Ishikawa (cell line): ENCODE measurements at regions not wholly inside any gene's neighbourhood (a gene's known extent, or its start where the extent isn't known, plus 50 kb on each side); places are given as distances from the start of the nearest gene placed in this dataset.

Experiments
- CEBPB ChIP-seq: IDR thresholded peaks from 2 replicates; pipeline ENCODE4 v1.6.1; 2012
- CREB1 ChIP-seq: IDR thresholded peaks from 2 replicates; pipeline ENCODE4 v1.6.1; 2012; ENCODE audit warnings: low read depth
- EGR1 ChIP-seq: IDR thresholded peaks from 2 replicates; pipeline ENCODE4 v1.6.1; 2012
- EP300 ChIP-seq: IDR thresholded peaks from 2 replicates; pipeline ENCODE4 v1.6.1; 2012; ENCODE audit warnings: borderline replicate concordance
- FOXM1 ChIP-seq: IDR thresholded peaks from 2 replicates; pipeline ENCODE4 v1.6.1; 2012; ENCODE audit warnings: low read depth, borderline replicate concordance
- NFIC ChIP-seq: IDR thresholded peaks from 2 replicates; pipeline ENCODE4 v1.6.1; 2012
- RAD21 ChIP-seq: IDR thresholded peaks from 2 replicates; pipeline ENCODE4 v1.6.1; 2012; ENCODE audit warnings: low read depth
- TAF1 ChIP-seq: IDR thresholded peaks from 2 replicates; pipeline ENCODE4 v1.6.1; 2012; ENCODE audit warnings: low read depth, mild to moderate bottlenecking
- TCF12 ChIP-seq: IDR thresholded peaks from 2 replicates; pipeline ENCODE4 v1.6.1; 2012; ENCODE audit warnings: low read depth
- TEAD4 ChIP-seq: IDR thresholded peaks from 2 replicates; pipeline ENCODE4 v1.6.1; 2012
- YY1 ChIP-seq: IDR thresholded peaks from 2 replicates; pipeline ENCODE4 v1.6.1; 2012; ENCODE audit warnings: low read depth
- ZBTB7A ChIP-seq: IDR thresholded peaks from 2 replicates; pipeline ENCODE4 v1.6.1; 2012; ENCODE audit warnings: low read depth
- TF ChIP-seq, protein P1 (sequence below): IDR thresholded peaks from 2 replicates; pipeline ENCODE4 v1.6.1; 2012
- TF ChIP-seq, protein P2 (sequence below): IDR thresholded peaks from 2 replicates; pipeline ENCODE4 v1.6.1; 2012; ENCODE audit warnings: low read depth, mild to moderate bottlenecking
- TF ChIP-seq, protein P3 (sequence below): IDR thresholded peaks from 2 replicates; pipeline ENCODE4 v1.6.1; 2012

DNA sequence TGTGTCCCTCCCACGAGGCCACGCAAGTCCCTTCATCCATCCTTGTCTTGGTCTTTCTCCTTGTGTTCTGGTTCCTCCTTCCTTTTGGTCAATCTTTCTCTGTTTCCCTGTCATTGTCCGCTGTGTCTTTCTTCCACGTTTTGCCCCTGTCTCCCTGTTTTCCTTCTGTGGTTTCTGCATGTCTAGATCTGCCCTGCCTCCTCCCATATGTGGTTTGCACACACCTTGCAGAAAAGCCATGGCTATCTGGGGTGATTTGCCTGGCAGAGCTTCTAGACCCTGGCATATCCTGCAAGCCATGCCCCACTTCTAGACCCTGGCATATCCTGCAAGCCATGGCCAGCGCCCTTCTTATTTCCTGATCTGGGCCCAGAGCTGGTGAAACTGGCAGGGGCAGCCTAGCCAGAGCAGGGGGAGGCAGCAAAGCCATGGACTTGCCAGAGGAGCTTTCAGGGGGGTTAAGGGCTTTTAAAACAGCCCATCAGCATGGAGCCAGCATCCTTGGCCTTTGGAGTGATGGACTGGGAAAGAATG is 131.6 kb upstream of the NECTIN1 start:
- TF ChIP-seq CREB1 (no peak), YY1 (no peak), ZBTB7A (no peak)

DNA sequence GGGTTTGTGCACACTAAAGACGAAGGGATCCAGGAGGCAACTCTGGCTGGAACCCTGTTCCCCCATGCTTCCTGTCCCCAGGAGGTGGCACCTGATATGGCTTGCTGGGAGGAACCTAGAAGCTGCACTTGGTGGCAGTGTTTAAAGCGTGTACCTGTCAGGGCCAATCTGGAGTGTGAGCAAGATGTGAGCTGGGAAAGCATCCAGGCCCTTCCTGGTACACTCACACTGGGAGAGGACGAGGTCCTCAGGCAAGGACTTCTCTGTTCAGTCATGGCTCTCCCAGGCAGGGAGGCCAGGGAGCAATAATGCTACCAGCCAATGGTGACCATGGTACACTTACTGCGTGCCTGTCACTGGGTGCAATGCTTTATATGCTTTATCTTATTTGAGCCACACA is 130.7 kb upstream of the NECTIN1 start:
- no peak for TF ChIP-seq TAF1
- no peak for TF ChIP-seq ZBTB7A
- TF ChIP-seq YY1 = no peak
- TF ChIP-seq, protein P1, sequence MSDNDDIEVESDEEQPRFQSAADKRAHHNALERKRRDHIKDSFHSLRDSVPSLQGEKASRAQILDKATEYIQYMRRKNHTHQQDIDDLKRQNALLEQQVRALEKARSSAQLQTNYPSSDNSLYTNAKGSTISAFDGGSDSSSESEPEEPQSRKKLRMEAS = no peak
- TF ChIP-seq EGR1 = no peak
- no peak for TF ChIP-seq TCF12
- TF ChIP-seq NFIC = no peak
- TF ChIP-seq CEBPB = no peak
- no peak for TF ChIP-seq FOXM1
- TF ChIP-seq CREB1 = no peak

DNA sequence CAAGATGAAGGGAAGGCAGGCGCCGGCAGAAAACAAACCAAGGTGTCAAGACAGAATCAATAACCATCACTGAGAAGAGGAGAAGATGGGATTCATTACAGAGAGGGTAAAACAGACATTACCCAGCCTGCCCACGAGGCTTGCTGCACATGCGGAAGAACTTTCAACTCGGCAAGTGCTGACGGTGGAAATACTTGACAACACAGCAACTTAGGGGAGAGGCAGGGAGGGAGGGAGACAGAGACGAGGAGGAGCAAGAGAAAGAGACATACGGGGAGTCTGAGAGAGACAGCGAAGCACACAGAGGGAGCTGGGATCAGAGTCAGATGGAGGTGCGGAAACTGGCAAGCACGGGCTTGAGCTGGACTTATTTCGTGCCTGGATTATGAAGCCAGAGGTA is 129.3 kb upstream of the NECTIN1 start:
- TF ChIP-seq YY1 = no peak
- TF ChIP-seq, protein P2, sequence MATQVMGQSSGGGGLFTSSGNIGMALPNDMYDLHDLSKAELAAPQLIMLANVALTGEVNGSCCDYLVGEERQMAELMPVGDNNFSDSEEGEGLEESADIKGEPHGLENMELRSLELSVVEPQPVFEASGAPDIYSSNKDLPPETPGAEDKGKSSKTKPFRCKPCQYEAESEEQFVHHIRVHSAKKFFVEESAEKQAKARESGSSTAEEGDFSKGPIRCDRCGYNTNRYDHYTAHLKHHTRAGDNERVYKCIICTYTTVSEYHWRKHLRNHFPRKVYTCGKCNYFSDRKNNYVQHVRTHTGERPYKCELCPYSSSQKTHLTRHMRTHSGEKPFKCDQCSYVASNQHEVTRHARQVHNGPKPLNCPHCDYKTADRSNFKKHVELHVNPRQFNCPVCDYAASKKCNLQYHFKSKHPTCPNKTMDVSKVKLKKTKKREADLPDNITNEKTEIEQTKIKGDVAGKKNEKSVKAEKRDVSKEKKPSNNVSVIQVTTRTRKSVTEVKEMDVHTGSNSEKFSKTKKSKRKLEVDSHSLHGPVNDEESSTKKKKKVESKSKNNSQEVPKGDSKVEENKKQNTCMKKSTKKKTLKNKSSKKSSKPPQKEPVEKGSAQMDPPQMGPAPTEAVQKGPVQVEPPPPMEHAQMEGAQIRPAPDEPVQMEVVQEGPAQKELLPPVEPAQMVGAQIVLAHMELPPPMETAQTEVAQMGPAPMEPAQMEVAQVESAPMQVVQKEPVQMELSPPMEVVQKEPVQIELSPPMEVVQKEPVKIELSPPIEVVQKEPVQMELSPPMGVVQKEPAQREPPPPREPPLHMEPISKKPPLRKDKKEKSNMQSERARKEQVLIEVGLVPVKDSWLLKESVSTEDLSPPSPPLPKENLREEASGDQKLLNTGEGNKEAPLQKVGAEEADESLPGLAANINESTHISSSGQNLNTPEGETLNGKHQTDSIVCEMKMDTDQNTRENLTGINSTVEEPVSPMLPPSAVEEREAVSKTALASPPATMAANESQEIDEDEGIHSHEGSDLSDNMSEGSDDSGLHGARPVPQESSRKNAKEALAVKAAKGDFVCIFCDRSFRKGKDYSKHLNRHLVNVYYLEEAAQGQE = no peak
- TF ChIP-seq NFIC = no peak
- TF ChIP-seq FOXM1 = no peak
- TF ChIP-seq TAF1 = no peak
- TF ChIP-seq RAD21 = no peak
- no peak for TF ChIP-seq EP300
- no peak for TF ChIP-seq TCF12
- TF ChIP-seq, protein P1 = no peak
- TF ChIP-seq, protein P3, sequence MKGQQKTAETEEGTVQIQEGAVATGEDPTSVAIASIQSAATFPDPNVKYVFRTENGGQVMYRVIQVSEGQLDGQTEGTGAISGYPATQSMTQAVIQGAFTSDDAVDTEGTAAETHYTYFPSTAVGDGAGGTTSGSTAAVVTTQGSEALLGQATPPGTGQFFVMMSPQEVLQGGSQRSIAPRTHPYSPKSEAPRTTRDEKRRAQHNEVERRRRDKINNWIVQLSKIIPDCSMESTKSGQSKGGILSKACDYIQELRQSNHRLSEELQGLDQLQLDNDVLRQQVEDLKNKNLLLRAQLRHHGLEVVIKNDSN = no peak
- TF ChIP-seq EGR1 = no peak

DNA sequence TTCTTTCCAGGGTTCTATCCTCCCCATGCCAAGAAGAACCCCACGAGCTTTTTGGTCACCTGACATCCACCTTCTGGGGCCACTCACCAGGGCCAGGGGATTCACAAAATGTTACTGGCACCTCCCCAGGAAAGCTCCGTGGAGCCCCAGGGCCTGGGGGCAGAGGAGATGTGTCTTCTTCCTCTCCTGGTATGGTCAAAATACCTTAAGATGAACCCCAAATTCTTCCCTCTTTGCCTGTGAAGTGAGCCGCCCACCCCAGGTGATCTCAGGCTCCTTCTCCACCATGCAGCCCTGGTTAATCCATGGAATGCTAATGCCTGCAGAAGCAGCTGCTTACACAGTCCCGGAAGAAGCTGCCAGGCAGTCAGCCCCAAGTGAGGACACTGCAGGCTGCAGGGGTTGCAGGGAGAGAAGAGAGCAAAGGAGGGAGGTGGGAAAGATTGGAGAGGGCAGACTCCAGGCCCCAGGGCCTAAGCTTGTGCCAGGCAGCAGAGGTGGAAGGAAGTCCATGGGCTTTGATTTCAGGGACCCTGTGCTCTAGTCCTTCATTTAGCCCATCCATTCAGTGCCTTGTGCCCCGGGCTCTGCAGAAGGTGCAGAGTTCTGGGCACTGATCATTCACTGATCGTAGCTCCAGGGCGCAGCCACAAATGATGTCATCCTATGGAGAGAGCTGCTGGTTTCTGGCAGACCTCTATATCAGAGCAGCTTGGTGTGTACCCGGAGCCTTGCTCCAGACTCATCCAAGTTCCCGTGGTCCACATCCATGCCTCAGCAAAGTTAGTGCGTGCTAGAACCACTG is 127.9 kb upstream of the NECTIN1 start:
- TF ChIP-seq NFIC (no peak), CEBPB (no peak), TCF12 (no peak), CREB1 (no peak), EP300 (no peak), YY1 (no peak), TAF1 (no peak), TEAD4 (no peak)
- TF ChIP-seq, protein P3 = no peak
- TF ChIP-seq, protein P2 = no peak

DNA sequence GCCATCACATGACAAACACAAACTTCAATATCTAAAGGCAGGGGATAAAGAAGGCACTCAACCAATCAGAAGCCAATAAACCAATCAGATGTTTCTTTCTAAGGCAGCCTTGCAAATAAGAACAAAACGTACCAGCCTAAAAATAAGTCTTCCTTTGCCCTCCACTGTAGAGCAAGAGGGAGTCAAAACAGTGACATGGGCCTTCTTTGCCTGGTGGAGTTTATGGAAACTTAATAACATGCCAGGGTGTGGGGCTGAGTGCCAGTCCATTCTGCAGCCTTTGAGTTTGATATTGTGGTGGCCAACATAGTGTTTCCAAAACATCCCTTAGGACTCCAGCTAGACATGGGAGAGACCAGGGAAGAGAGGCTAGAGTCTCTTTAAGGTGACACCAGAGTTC is 126.1 kb upstream of the NECTIN1 start:
- TF ChIP-seq ZBTB7A (no peak), FOXM1 (no peak), TCF12 (no peak), TAF1 (no peak), EGR1 (no peak), YY1 (no peak), EP300 (no peak), TEAD4 (no peak), CREB1 (no peak), CEBPB (no peak), NFIC (no peak), RAD21 (no peak)
- TF ChIP-seq, protein P1 = no peak
- TF ChIP-seq, protein P3 = no peak
- TF ChIP-seq, protein P2 = no peak
